Nephron (organoid): ENCODE measurements at regions not wholly inside any gene's neighbourhood (a gene's known extent, or its start where the extent isn't known, plus 50 kb on each side); places are given as distances from the start of the nearest gene placed in this dataset.

ENCODE experiments used
- H3K27ac Mint-ChIP-seq, 3 experiments: 2 replicates each; pipeline ENCODE4 v1.8.0; 2020; ENCODE audit warnings: mixed read lengths in 3 of 3, mild to moderate bottlenecking in 2 of 3, moderate library complexity in 1 of 3
- H3K27me3 Mint-ChIP-seq: 2 replicates; pipeline ENCODE4 v1.8.0; 2021; ENCODE audit warnings: low read depth, mild to moderate bottlenecking, moderate library complexity, mixed read lengths
- H3K36me3 Mint-ChIP-seq: 2 replicates; pipeline ENCODE4 v1.8.0; 2020; ENCODE audit warnings: low read depth, mixed read lengths
- H3K4me1 Mint-ChIP-seq: 2 replicates; pipeline ENCODE4 v1.8.0; 2020; ENCODE audit warnings: mixed read lengths
- H3K4me3 Mint-ChIP-seq, 3 experiments: 2 replicates each; pipeline ENCODE4 v1.8.0; 2020; ENCODE audit warnings: mild to moderate bottlenecking in 3 of 3, mixed read lengths in 3 of 3, moderate library complexity in 2 of 3
- H3K9me3 Mint-ChIP-seq: 2 replicates; pipeline ENCODE4 v1.8.0; 2020; ENCODE audit warnings: mixed read lengths
- CTCF ChIP-seq, 3 experiments: fragments of 200-600 bp; sonication (generic); IDR thresholded peaks; one replicate each; pipeline ENCODE4 v1.5.0; 2021; ENCODE audit warnings: antibody characterized with exemption in 3 of 3; ENCODE audit not compliant: unreplicated experiment in 3 of 3

- H3K27ac Mint-ChIP-seq, result no peak overlapping the region
- no peaks in the 10 kb centered on the region for H3K4me1 Mint-ChIP-seq
- no peak overlapping the region for H3K4me3 Mint-ChIP-seq
- H3K36me3 Mint-ChIP-seq, result no peaks in the 10 kb centered on the region
- no peaks in the 10 kb centered on the region for H3K9me3 Mint-ChIP-seq
- peaks cover 23% of the 10 kb centered on the region for H3K27me3 Mint-ChIP-seq
- no peak for TF ChIP-seq CTCF (IDR thresholded peaks at IDR 0.05; ENCODE audit: unreplicated experiment in 3 of 3)
Observed at GRCh38 chr5:6228257-6229250, 149.8 kb downstream of the MED10 start.

- Mint-ChIP-seq H3K4me3 (no peak overlapping the region), H3K27me3 (peaks cover 21% of the 10 kb centered on the region), H3K27ac (no peak overlapping the region), H3K9me3 (no peaks in the 10 kb centered on the region), H3K4me1 (no peaks in the 10 kb centered on the region), H3K36me3 (no peaks in the 10 kb centered on the region)
- no peak for TF ChIP-seq CTCF (IDR thresholded peaks at IDR 0.05; ENCODE audit: unreplicated experiment in 3 of 3)
Observed at GRCh38 chr5:6225121-6225607, 153.2 kb downstream of the MED10 start.

GRCh38 chr5:6224406-6224805 is 153.9 kb downstream of the MED10 start:
- TF ChIP-seq CTCF (IDR thresholded peaks at IDR 0.05; ENCODE audit: unreplicated experiment in 3 of 3), result no peak
- no peaks in the 10 kb centered on the region for H3K9me3 Mint-ChIP-seq
- H3K36me3 Mint-ChIP-seq, result no peaks in the 10 kb centered on the region
- peaks cover 15% of the 10 kb centered on the region for H3K27me3 Mint-ChIP-seq
- no peaks in the 10 kb centered on the region for H3K4me1 Mint-ChIP-seq
- no peak overlapping the region for H3K4me3 Mint-ChIP-seq
- no peak overlapping the region for H3K27ac Mint-ChIP-seq

- Mint-ChIP-seq H3K27me3 (peaks cover 14% of the 10 kb centered on the region), H3K27ac (no peak overlapping the region), H3K9me3 (no peaks in the 10 kb centered on the region), H3K4me3 (no peak overlapping the region), H3K36me3 (no peaks in the 10 kb centered on the region), H3K4me1 (no peaks in the 10 kb centered on the region)
- no peak for TF ChIP-seq CTCF (IDR thresholded peaks at IDR 0.05; ENCODE audit: unreplicated experiment in 3 of 3)
Observed at GRCh38 chr5:6222899-6223298, 155.4 kb downstream of the MED10 start.

DNA sequence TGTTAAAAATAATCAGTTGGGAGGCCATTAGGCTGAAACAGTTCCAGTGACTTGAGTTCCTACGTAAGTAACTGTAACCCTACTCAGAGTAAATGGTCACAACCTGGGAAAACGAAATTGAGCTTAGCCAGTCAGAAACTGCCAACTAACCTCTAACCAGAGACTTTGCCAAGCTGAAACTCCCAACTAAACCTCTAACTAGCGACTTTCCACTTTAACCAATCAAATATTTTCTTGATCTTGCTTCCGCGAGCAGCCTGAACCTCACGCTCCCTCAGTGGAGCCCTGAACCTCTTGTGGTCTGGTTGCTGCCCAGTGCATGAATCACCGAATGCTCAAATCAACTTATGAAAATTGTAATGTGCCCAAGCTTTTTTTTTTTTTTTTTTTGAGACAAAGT is 156.2 kb downstream of the MED10 start:
- H3K27me3 Mint-ChIP-seq, result peaks cover 14% of the 10 kb centered on the region
- no peak overlapping the region for H3K27ac Mint-ChIP-seq
- H3K9me3 Mint-ChIP-seq, result no peaks in the 10 kb centered on the region
- H3K36me3 Mint-ChIP-seq, result no peaks in the 10 kb centered on the region
- TF ChIP-seq CTCF (IDR thresholded peaks at IDR 0.05; ENCODE audit: unreplicated experiment in 3 of 3), result no peak
- H3K4me1 Mint-ChIP-seq, result no peaks in the 10 kb centered on the region
- H3K4me3 Mint-ChIP-seq, result no peak overlapping the region
